Trophoblast cell (in vitro differentiated cells and primary cell): ENCODE measurements at regions not wholly inside any gene's neighbourhood (a gene's known extent, or its start where the extent isn't known, plus 50 kb on each side); places are given as distances from the start of the nearest gene placed in this dataset.
A peak's percentile ranks its signal among the peaks of the same experiment; 100 is the strongest.

ENCODE experiments used
- DNase-seq, 2 donors: peaks; one replicate each; pipeline ENCODE4 v3.0.0-alpha.2; 2016
- H2AFZ ChIP-seq: 2 replicates; pipeline ENCODE4 v1.6.1; 2013; ENCODE audit warnings: low read length, moderate library complexity, mild to moderate bottlenecking; ENCODE audit not compliant: insufficient read depth, poor library complexity
- H2AK5ac ChIP-seq: 2 replicates; pipeline ENCODE4 v1.6.1; 2013; ENCODE audit warnings: mild to moderate bottlenecking, low read length
- H2BK120ac ChIP-seq: 2 replicates; pipeline ENCODE4 v1.6.1; 2013; ENCODE audit warnings: low read length, mild to moderate bottlenecking, moderate library complexity; ENCODE audit not compliant: insufficient read depth, poor library complexity
- H2BK12ac ChIP-seq: 2 replicates; pipeline ENCODE4 v1.6.1; 2013; ENCODE audit warnings: mild to moderate bottlenecking, low read length, moderate library complexity
- H2BK5ac ChIP-seq: 2 replicates; pipeline ENCODE4 v1.6.1; 2013; ENCODE audit warnings: low read length, low read depth, moderate library complexity, mild to moderate bottlenecking; ENCODE audit not compliant: poor library complexity
- H3K14ac ChIP-seq: 2 replicates; pipeline ENCODE4 v1.6.1; 2013; ENCODE audit warnings: mild to moderate bottlenecking, low read length
- H3K18ac ChIP-seq: 2 replicates; pipeline ENCODE4 v1.6.1; 2013; ENCODE audit warnings: mild to moderate bottlenecking, low read length
- H3K23ac ChIP-seq: 2 replicates; pipeline ENCODE4 v1.6.1; 2013; ENCODE audit warnings: low read length
- H3K27ac ChIP-seq: 2 replicates; pipeline ENCODE4 v1.5.1; 2013; ENCODE audit warnings: low read depth, mild to moderate bottlenecking, inconsistent platforms, low read length, moderate library complexity
- H3K27me3 ChIP-seq: 2 replicates; pipeline ENCODE4 v1.6.1; 2013; ENCODE audit warnings: inconsistent platforms, mild to moderate bottlenecking, low read length, moderate library complexity; ENCODE audit not compliant: insufficient read depth
- H3K36me3 ChIP-seq, 2 experiments: 1 replicate in 1 of 2; 2 replicates in 1 of 2; pipeline ENCODE4 v1.6.1; 2013; ENCODE audit warnings: low read length in 2 of 2, mild to moderate bottlenecking in 2 of 2, moderate library complexity in 1 of 2; ENCODE audit not compliant: insufficient read depth in 2 of 2, control insufficient read depth in 1 of 2
- H3K4ac ChIP-seq: 2 replicates; pipeline ENCODE4 v1.6.1; 2013; ENCODE audit warnings: low read depth, mild to moderate bottlenecking, low read length, moderate library complexity
- H3K4me1 ChIP-seq, 2 experiments: 1 replicate in 1 of 2; 2 replicates in 1 of 2; pipeline ENCODE4 v1.6.1; 2013; ENCODE audit warnings: low read length in 2 of 2, mild to moderate bottlenecking in 2 of 2, moderate library complexity in 1 of 2; ENCODE audit not compliant: insufficient read depth in 2 of 2, control insufficient read depth in 1 of 2
- H3K4me2 ChIP-seq: 2 replicates; pipeline ENCODE4 v1.6.1; 2013; ENCODE audit warnings: inconsistent platforms, mild to moderate bottlenecking, low read length, moderate library complexity
- H3K4me3 ChIP-seq: 2 replicates; pipeline ENCODE4 v1.5.1; 2013; ENCODE audit warnings: mild to moderate bottlenecking, low read depth, low read length, inconsistent platforms
- H3K79me1 ChIP-seq: one replicate; pipeline ENCODE4 v1.6.1; 2013; ENCODE audit warnings: low read length
- H3K79me2 ChIP-seq: 2 replicates; pipeline ENCODE4 v1.6.1; 2013; ENCODE audit warnings: low read length, mild to moderate bottlenecking; ENCODE audit not compliant: control insufficient read depth, insufficient read depth, poor library complexity
- H3K9ac ChIP-seq: 2 replicates; pipeline ENCODE4 v1.6.1; 2013; ENCODE audit warnings: mild to moderate bottlenecking, low read length
- H3K9me3 ChIP-seq: 2 replicates; pipeline ENCODE4 v1.6.1; 2013; ENCODE audit warnings: low read depth, mild to moderate bottlenecking, control low read depth, inconsistent platforms, low read length; ENCODE audit not compliant: insufficient read depth
- H4K12ac ChIP-seq: 2 replicates; pipeline ENCODE4 v1.6.1; 2013; ENCODE audit warnings: low read depth, mild to moderate bottlenecking, low read length, moderate library complexity
- H4K8ac ChIP-seq: 2 replicates; pipeline ENCODE4 v1.6.1; 2013; ENCODE audit warnings: low read depth, mild to moderate bottlenecking, low read length, moderate library complexity
- H4K91ac ChIP-seq: one replicate; pipeline ENCODE4 v1.6.1; 2013; ENCODE audit warnings: low read depth, mild to moderate bottlenecking, low read length, moderate library complexity
- WGBS: extraction: QIAGEN DNeasy Blood & Tissue Kit; methylation state at CpG from one replicate; pipeline ENCODE4 v1.1.7; 2013; ENCODE audit warnings: missing lambda C conversion rate; ENCODE audit not compliant: insufficient read length, insufficient coverage; ENCODE audit errors: extremely low coverage; 5-methylcytosine and 5-hydroxymethylcytosine counted together

GRCh38 chr4:11604821-11605220 is 176.1 kb upstream of the HS3ST1 start:
- H3K4me1 ChIP-seq: peaks cover 0 to 5% of the 10 kb centered on the region in 2 experiments
- H3K9me3 ChIP-seq: no peaks in the 10 kb centered on the region
- H3K14ac ChIP-seq: no peak overlapping the region
- no peak overlapping the region for H3K27ac ChIP-seq
- H2BK12ac ChIP-seq: no peak overlapping the region
- no peak overlapping the region for H3K4me2 ChIP-seq
- no peaks in the 10 kb centered on the region for H3K27me3 ChIP-seq
- no peak overlapping the region for H3K4me3 ChIP-seq
- H2AK5ac ChIP-seq: no peak overlapping the region
- H2BK120ac ChIP-seq: no peak overlapping the region
- no peak for DNase-seq
- no peak overlapping the region for H3K4ac ChIP-seq
- no peak overlapping the region for H4K12ac ChIP-seq
- H3K9ac ChIP-seq: no peak overlapping the region
- H3K79me2 ChIP-seq: no peaks in the 10 kb centered on the region
- H2AFZ ChIP-seq: no peak overlapping the region
- H3K79me1 ChIP-seq: no peaks in the 10 kb centered on the region
- H3K23ac ChIP-seq: no peak overlapping the region
- no peak overlapping the region for H4K91ac ChIP-seq
- no peak overlapping the region for H4K8ac ChIP-seq
- no peak overlapping the region for H3K18ac ChIP-seq
- H3K36me3 ChIP-seq: no peaks in the 10 kb centered on the region
- H2BK5ac ChIP-seq: no peak overlapping the region
- WGBS: no CpG with 5 or more reads among the region's 3 CpGs

DNA sequence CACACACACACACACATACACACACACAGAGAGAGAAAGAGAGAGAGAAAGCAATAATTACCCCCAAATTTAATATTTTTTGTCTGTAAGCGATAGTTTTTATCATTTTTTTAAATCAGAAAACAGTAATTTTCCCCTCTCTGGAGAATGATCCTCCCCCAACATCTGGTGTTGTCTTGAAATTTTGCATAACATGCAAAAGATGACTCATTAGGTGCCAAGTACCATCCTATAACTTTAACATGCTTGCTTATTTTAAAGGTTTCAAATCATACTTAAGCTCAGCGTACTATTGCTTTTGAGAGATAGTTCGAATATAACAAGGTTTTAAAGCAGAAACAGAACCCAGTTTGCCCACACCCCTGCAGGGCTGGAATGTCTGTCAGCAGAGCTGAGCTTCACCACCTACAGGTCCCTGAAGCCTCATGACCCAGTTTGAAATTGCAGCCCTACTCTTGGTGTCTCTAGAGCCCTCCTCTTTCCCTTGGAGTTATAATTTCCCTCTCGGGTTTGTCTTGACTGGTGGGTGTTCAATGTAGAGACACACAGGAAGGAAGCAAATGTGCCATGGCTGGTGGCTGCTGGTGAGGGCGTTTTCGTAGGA is 175.0 kb upstream of the HS3ST1 start:
- H3K79me2 ChIP-seq: no peaks in the 10 kb centered on the region
- H2AK5ac ChIP-seq: no peak overlapping the region
- no CpG with 5 or more reads among the region's 6 CpGs for WGBS
- no peak overlapping the region for H4K12ac ChIP-seq
- H2BK5ac ChIP-seq: no peak overlapping the region
- no peak overlapping the region for H4K91ac ChIP-seq
- no peak overlapping the region for H3K4me3 ChIP-seq
- no peak for DNase-seq
- H3K9me3 ChIP-seq: no peaks in the 10 kb centered on the region
- no peak overlapping the region for H3K4me2 ChIP-seq
- H3K4ac ChIP-seq: no peak overlapping the region
- no peak overlapping the region for H3K14ac ChIP-seq
- H2AFZ ChIP-seq: peak overlapping the region; percentile 5
- H3K79me1 ChIP-seq: no peaks in the 10 kb centered on the region
- no peak overlapping the region for H3K23ac ChIP-seq
- H3K27me3 ChIP-seq: no peaks in the 10 kb centered on the region
- H3K36me3 ChIP-seq: no peaks in the 10 kb centered on the region
- peaks cover 0 to 5% of the 10 kb centered on the region in 2 experiments for H3K4me1 ChIP-seq
- no peak overlapping the region for H4K8ac ChIP-seq
- H2BK120ac ChIP-seq: no peak overlapping the region
- H3K18ac ChIP-seq: no peak overlapping the region
- H3K27ac ChIP-seq: no peak overlapping the region
- no peak overlapping the region for H2BK12ac ChIP-seq
- H3K9ac ChIP-seq: no peak overlapping the region

GRCh38 chr4:11602606-11603340 is 174.1 kb upstream of the HS3ST1 start:
- H3K23ac ChIP-seq: no peak overlapping the region
- no peak overlapping the region for H4K12ac ChIP-seq
- no peak overlapping the region for H3K4me2 ChIP-seq
- DNase-seq: no peak
- no peak overlapping the region for H3K14ac ChIP-seq
- H3K27ac ChIP-seq: no peak overlapping the region
- no peak overlapping the region for H3K9ac ChIP-seq
- no peak overlapping the region for H2BK12ac ChIP-seq
- no peaks in the 10 kb centered on the region for H3K9me3 ChIP-seq
- no peak overlapping the region for H2BK120ac ChIP-seq
- H2BK5ac ChIP-seq: no peak overlapping the region
- no peak overlapping the region for H3K18ac ChIP-seq
- H3K4ac ChIP-seq: no peak overlapping the region
- no peaks in the 10 kb centered on the region for H3K27me3 ChIP-seq
- H2AK5ac ChIP-seq: no peak overlapping the region
- H4K91ac ChIP-seq: no peak overlapping the region
- no peaks in the 10 kb centered on the region for H3K36me3 ChIP-seq
- H3K4me3 ChIP-seq: no peak overlapping the region
- no peaks in the 10 kb centered on the region for H3K79me1 ChIP-seq
- no CpG with 5 or more reads among the region's 7 CpGs for WGBS
- peaks cover 0 to 5% of the 10 kb centered on the region in 2 experiments for H3K4me1 ChIP-seq
- H4K8ac ChIP-seq: no peak overlapping the region
- H3K79me2 ChIP-seq: no peaks in the 10 kb centered on the region
- no peak overlapping the region for H2AFZ ChIP-seq

GRCh38 chr4:11599064-11599463 is 170.4 kb upstream of the HS3ST1 start:
- H3K18ac ChIP-seq: no peak overlapping the region
- no peaks in the 10 kb centered on the region for H3K79me1 ChIP-seq
- no peak overlapping the region for H4K91ac ChIP-seq
- H2AK5ac ChIP-seq: no peak overlapping the region
- no peak overlapping the region for H3K4me3 ChIP-seq
- H3K23ac ChIP-seq: no peak overlapping the region
- H2BK12ac ChIP-seq: no peak overlapping the region
- WGBS: no CpG with 5 or more reads among the region's 1 CpG
- no peaks in the 10 kb centered on the region for H3K27me3 ChIP-seq
- no peak overlapping the region for H4K8ac ChIP-seq
- no peak overlapping the region for H3K27ac ChIP-seq
- no peak overlapping the region for H4K12ac ChIP-seq
- no peaks in the 10 kb centered on the region for H3K36me3 ChIP-seq
- H3K4ac ChIP-seq: no peak overlapping the region
- no peaks in the 10 kb centered on the region for H3K9me3 ChIP-seq
- no peak overlapping the region for H2BK120ac ChIP-seq
- DNase-seq: no peak
- no peak overlapping the region for H3K14ac ChIP-seq
- H2AFZ ChIP-seq: no peak overlapping the region
- no peaks in the 10 kb centered on the region for H3K79me2 ChIP-seq
- H3K4me2 ChIP-seq: no peak overlapping the region
- H2BK5ac ChIP-seq: no peak overlapping the region
- peaks cover 0 to 4% of the 10 kb centered on the region in 2 experiments for H3K4me1 ChIP-seq
- H3K9ac ChIP-seq: no peak overlapping the region
